GM23338 (cell line): ENCODE measurements at regions not wholly inside any gene's neighbourhood (a gene's known extent, or its start where the extent isn't known, plus 50 kb on each side); places are given as distances from the start of the nearest gene placed in this dataset.

ENCODE experiments used
- CREB1 ChIP-seq: fragments of 250-450 bp; sonication (Bioruptor Pico); IDR thresholded peaks from 2 replicates; pipeline ENCODE4 v1.5.0; 2020; ENCODE audit warnings: low read depth, mild to moderate bottlenecking, moderate library complexity
- CTCF ChIP-seq, 2 experiments: fragments of 200-600 bp in 1 of 2; sonication (generic) in 1 of 2; conservative IDR thresholded peaks; 2 replicates each; pipeline versions ENCODE4 v1.5.1 to v1.6.1; 2016 to 2017; ENCODE audit warnings: antibody characterized with exemption in 2 of 2, low read depth in 2 of 2, mild to moderate bottlenecking in 2 of 2, moderate library complexity in 1 of 2
- EZH2 ChIP-seq: fragments of 200-600 bp; sonication (generic); IDR thresholded peaks from one replicate; pipeline ENCODE4 v1.8.0; 2017; ENCODE audit warnings: antibody characterized with exemption, mild to moderate bottlenecking, low read depth; ENCODE audit not compliant: unreplicated experiment
- EZH2phosphoT487 ChIP-seq: fragments of 200-600 bp; sonication (generic); IDR thresholded peaks from one replicate; pipeline ENCODE4 v1.8.1; 2018; ENCODE audit warnings: antibody characterized with exemption; ENCODE audit not compliant: unreplicated experiment
- JUNB ChIP-seq: IDR thresholded peaks from one replicate; pipeline ENCODE4 v1.6.1; 2016; ENCODE audit warnings: antibody characterized with exemption; ENCODE audit not compliant: unreplicated experiment
- POLR2AphosphoS5 ChIP-seq: IDR thresholded peaks from 2 replicates; pipeline ENCODE4 v1.6.1; 2016; ENCODE audit warnings: antibody characterized with exemption, low read depth
- REST ChIP-seq: IDR thresholded peaks from one replicate; pipeline ENCODE4 v1.6.1; 2018; ENCODE audit warnings: antibody characterized with exemption; ENCODE audit not compliant: unreplicated experiment
- STAT1 ChIP-seq: IDR thresholded peaks from one replicate; pipeline ENCODE4 v1.6.1; 2016; ENCODE audit warnings: antibody characterized with exemption; ENCODE audit not compliant: unreplicated experiment
- ZNF331 ChIP-seq: fragments of 250-450 bp; sonication (Bioruptor Pico); IDR thresholded peaks from 2 replicates; pipeline ENCODE4 v1.5.0; 2020; ENCODE audit warnings: low read depth, mild to moderate bottlenecking, moderate library complexity

GRCh38 chr2:103616891-103617290, 855.1 kb downstream of the TMEM182 start:
- TF ChIP-seq CTCF (conservative IDR thresholded peaks at IDR 0.05; ENCODE audit: low read depth in 2 of 2) (no peak), STAT1 (no peak), POLR2AphosphoS5 (no peak), CREB1 (no peak), JUNB (no peak), ZNF331 (CRISPR knock-in tag) (no peak), EZH2 (no peak), REST (no peak), EZH2phosphoT487 (no peak)
